CD1c-positive myeloid dendritic cell (primary cell): ENCODE measurements at regions not wholly inside any gene's neighbourhood (a gene's known extent, or its start where the extent isn't known, plus 50 kb on each side); places are given as distances from the start of the nearest gene placed in this dataset.

Source experiments
- DNase-seq: peaks from one replicate; pipeline ENCODE4 v3.0.0-alpha.2; 2016; ENCODE audit errors: extremely low spot score

DNA sequence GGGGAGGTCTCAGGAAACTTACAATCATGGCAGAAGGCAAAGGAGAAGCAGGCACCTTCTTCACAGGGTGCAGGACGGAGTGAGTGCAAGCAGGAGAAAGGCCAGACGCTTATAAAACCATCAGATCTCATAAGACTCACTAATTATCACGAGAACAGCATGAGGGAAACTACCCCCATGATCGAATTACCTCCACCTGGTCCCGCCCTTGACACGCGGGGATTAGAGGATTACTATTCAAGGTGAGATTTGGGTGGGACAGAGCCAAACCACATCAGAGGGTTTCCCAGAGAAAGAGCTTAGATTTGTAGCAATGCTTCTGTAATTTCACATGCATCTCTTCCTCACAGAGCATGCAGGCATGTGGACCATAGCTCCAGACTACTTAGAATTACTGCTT is 615.7 kb upstream of the UBE2E2 start:
- DNase-seq: no peak

DNA sequence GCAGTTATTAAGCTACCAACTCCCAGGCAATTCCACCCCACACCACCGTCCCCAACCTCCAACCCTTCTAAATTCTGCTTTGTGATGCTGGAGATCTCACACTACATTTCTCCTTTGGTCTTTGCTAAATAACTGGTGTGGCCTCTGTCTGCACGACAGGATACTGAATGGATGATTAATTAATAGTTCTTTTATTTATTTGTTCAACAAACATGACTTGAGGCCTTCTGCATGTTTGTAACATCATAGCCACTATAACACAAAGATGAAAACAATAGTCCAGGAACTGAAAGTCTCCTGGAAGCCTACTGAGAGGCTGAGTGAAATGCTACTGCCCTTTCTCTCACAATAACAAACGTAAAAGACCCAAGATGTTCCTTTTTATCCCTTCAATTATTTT is 609.5 kb upstream of the UBE2E2 start:
- DNase-seq: no peak

DNA sequence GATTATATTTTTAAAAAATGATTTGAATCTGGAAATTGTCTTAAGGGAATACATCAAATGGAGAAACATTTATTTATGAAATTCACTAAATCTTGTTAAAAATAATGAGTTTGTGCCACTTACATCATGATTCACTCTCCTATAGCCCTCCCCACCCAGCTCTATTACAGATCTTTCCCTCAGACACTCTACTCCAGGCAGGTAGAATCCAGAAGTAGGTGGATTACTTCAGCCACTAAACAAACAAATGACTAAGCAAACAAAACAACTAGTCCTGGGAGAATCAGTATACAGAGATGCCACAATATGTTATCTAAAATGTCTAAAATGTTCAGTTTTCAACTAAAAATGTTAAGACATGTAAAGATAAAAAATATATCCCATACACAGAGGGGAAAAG is 608.1 kb upstream of the UBE2E2 start:
- no peak for DNase-seq

DNA sequence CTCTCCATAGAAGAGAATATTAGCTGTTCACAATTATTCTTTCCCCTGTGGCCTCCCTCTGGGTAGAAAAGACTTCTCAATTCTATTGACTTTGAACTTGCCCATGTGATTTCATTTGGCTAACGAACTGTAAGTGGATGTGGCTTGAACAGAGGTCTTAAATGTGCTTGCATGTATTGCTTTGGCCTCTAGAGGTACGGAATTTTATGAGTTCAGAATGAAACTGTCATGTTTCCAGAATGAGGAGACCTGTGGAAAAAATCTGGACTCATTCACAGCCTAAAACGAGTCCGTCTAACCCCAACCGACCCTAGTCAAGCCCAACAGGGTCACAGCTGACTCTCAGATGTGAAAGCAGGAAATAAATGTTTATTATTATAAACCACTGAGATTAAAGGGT is 596.7 kb upstream of the UBE2E2 start:
- no peak for DNase-seq

DNA sequence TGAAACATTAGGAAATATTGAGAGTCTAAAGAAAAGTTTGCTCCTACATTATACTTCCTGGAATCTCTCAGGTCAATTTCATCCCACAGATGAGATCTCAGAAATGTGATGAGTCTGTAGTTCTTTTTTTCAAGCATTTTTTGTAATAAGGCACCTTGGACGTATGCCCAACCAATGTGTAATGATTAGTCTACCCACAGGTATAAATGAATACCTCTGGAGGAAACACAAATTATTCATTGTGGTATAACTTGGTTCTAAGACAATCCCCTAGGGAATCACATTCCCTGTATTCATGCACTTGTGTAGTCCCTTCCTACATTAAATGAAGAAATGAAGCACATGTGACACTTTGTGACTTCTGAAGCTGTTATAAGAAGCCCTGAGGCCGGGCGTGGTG is 596.2 kb upstream of the UBE2E2 start:
- DNase-seq: no peak

DNA sequence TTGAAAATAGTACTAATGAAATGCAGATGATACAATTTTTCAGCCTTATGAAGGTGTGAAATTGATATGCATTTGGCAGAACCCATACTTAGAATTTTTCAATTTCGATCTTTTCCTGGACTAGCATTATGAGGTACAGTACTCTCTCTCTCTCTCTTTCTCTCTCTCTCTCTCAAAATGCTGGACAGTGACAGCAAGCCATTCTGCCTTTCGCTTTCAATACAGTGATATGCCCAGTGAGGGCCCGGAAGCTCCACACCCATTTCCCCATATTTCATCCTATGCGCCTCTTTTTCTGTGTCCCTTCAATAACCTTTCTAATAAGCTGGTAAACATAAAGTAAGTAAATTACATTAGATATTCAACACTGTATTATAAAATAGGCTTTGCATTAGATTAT is 595.0 kb upstream of the UBE2E2 start:
- no peak for DNase-seq

DNA sequence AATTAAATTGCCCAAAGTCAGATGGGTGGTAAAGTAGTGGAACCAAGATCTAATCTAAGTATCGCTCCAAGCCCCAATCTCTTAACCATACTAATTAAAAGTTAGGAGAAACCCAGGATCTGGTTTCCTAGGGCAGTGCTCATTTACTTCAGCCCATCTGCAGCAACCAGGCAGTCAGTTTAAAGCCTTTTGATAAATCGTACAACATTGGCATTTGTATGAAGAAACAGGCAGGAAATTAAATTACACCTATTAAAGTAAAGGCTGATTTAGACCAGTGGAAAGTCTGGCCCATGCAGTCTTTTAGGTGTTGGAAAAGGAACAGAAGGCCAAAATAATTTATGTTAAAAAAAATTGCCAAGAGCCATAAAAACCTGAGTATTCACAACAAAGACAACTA is 594.4 kb upstream of the UBE2E2 start:
- DNase-seq: no peak

DNA sequence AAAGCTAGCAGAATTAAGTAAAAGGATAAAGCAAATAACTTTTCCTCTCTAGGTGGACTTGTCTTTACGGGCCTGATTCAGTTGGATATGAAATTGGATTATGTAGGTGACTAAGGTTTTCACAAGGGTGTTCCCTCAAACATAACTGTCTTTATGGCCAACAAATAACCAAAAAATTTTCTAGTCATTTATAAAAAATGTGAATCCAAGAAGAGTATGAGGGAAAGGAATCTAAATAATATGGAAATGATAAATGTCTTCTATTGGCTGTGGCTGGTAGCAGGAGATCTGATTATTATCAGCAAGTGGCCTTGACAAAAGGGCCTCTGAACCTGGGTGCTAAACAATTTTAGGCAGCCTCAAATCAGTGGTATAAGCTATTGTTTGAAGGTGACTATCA is 594.0 kb upstream of the UBE2E2 start:
- DNase-seq: no peak

DNA sequence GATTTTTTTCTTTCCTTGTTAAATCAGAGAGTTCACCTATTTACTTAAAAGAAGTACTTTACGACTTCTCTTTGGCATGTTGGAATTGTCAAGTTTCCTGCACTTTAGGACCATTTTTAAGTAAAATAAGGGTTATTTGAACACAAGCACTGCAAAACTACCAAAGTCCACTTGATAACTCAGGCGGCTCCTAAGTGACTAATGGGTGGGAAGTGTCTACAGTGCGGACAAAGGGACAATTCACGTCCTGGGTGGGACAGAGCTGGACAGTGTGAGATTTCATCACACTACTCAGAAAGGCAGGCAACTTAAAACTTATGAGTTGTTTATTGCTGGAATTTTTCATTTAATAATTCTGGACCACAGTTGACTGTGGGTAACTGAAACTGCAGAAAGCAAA is 590.2 kb upstream of the UBE2E2 start:
- DNase-seq: no peak

DNA sequence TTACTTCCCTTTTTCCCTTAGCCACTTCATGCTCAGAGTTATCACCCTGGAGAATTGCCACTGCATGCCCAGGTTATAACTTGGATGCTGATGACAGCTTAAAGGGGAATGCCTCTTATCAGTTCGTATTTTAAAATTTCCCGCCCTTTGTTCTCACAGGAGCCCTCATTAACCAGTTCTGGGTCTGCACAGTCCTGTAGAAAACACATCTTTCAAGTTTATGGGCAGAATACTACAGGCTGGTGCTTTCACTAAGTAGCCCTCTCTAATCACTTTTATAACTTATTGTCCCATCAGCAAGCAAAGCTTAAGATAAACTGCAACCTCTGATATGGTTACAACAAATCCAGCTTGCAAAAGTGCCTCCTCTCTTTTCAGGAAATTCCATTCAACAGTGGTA is 587.3 kb upstream of the UBE2E2 start:
- DNase-seq: no peak

DNA sequence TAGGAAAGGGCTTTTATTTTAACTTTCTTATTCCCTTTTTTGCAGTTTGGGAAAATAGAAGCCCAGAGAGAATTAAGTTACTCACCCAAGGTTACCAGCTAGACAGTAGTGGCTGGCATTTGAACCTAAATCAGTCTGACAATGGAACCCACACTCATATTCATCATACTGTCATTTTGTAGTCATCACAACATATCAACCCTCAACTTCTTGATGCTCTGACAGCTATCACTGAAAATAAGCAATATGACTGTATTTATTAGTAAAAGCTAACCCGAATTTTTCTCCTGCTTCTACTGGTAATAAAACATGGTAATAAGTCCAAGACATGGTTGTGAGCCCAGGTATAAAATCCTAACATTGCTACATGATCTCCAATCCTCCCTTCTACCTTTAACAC is 585.8 kb upstream of the UBE2E2 start:
- no peak for DNase-seq

DNA sequence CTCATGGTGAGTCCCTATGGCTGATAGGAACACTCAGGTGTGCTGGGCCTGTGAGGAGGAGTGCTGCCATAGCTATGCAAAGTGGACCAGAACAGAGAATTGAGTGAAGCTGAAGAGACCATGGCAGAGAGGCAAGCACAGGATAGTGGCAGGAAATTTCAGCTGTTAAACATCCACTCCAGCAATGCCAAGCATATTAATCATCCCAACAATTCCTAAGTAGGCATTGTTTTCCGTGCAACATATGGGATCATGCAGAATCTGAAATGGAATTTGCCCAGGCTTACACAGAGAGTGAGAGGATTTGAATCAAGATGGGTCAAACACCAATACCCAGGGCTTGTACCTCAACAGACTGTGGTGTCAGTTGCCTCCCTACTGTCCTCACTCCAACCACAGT is 582.6 kb upstream of the UBE2E2 start:
- no peak for DNase-seq

DNA sequence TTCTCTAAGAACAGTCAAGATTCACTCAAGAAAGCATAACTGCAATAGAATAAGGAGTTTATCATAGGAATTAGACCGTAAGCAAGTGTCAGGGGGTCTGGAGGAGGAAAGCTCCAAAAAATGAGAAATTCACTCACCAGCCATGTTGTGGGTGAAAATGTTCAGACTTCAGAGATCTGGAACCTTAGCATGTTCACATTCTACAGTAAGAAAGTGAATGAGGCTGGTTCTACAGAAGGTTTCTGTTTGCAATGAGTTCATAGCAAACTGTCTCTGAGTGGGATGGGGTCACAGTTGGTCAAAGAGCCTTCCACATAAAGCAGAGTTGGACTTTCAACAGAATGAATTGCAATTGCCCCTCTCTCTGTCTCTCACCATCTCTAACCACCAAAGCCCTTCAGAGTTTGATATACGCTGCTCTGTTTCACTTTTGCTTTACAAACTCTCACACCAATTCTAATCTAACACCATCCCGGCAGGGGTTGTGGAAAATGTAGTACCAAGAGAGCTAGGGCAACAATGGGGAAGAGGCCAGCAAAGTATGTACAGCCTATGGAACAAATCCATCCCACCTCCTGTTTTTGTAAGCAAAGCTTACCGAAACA is 581.8 kb upstream of the UBE2E2 start:
- DNase-seq: no peak

DNA sequence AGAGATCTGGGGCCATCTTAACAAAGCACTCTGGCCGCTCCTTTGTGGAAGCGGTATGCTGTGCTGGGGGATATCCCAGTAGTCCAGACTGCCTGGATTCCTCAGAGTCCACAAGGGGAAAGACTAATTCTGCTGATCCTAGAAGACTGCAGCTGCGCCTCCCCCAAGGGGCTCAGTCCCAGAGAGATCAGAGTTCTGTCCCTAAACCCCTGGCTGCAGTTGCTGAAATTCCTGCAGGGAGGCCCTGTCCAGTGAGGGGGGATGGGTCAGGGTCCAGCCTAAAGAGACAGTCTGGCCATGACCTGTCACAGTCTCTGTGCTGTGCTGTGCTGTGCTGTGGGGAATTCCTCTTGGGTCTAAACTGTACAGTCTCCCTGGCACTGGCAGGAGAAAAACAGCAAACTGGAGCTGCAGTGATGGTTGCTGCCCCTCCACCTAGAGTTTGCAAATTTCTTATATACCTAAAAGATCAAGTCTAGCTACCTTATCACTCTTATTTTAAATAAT is 575.1 kb upstream of the UBE2E2 start:
- DNase-seq: no peak

DNA sequence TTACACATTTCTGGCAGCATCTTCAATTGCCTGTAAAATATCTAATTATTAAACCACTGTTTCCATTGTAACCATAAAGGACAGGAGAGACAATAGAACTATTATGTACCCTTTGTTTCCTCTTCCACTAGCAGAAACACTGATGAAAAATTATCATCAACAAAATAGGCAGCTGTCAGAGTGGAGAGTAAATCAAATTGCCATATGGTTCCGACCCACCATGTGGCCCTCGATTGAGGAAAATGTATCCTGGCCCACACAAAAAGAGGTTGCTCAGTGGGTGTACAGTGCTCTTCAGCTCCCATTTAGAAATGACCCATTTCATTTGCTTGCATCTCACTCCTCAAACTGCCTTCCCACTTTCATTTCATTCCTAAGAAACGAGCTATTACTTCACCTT is 570.6 kb upstream of the UBE2E2 start:
- DNase-seq: no peak

DNA sequence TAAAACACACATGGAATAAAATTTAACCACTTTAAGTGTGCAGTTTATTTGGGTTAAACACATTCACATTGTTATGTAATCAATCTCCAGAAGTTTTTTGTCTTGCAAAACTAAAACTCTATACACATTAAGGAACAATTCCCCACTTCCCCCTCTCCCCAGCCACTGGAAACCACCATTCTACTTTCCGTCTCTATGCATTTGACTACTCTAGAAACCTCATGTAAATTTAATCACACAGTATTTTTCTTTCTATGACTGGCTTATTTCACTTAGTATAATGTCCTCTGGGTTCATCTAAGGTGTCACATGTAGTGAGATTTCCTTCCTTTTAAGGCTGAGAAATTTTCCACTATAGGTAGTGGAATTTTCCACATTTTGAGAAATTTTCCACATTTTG is 568.7 kb upstream of the UBE2E2 start:
- DNase-seq: no peak

DNA sequence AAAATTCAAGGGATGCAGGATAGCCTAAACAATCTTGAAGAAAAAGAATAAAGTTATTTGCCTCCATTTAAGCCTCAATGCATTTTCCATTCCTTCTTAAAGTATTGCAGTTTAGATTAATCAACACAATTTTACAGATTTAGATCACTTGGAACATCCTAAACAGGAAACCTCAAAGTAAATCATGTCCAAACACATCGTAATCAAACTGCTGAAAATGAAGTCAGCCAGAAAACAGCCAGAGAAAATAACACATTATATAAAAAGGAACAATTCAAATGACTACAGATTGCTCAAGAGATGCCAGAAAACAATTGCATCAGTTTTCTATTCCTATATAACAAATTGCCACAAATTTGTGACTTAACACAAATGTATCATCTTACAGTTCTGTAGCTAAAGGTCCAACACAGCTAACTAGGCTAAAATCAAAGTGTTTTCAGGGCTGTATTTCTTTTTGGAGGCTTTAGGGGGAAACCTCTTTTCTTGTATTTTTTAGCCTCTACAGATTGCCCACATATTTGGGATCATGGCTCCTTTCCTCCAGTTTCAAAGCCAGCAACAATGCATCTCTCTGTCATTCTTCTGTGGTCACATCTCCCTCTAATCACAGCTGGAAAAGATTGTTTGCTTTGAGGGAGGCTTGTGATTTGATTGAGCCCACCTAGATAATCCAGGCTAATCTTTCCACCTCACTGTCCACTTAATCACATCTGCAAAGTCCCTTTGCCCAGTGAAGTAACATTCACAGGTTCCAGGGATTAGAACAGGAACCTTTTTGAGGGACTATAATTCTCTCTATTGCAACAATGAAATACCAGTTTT is 543.3 kb upstream of the UBE2E2 start:
- no peak for DNase-seq

DNA sequence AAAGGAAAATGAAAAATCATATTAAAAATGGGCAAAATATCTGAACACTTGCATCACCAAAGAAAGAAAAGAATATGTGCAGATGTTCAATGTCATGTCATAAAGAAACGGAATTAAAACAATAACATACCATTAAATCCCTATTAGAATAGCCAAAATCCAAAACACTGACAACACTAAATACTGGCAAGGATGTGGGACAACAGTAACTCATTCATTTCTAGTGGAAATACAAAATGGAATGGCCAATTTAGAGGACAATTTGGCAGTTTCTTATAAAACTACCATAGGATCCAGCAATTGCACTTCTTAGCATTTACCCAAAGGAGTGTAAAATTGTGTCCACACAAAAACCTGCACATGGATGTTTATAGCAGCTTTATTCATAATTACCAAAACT is 542.5 kb upstream of the UBE2E2 start:
- DNase-seq: no peak

DNA sequence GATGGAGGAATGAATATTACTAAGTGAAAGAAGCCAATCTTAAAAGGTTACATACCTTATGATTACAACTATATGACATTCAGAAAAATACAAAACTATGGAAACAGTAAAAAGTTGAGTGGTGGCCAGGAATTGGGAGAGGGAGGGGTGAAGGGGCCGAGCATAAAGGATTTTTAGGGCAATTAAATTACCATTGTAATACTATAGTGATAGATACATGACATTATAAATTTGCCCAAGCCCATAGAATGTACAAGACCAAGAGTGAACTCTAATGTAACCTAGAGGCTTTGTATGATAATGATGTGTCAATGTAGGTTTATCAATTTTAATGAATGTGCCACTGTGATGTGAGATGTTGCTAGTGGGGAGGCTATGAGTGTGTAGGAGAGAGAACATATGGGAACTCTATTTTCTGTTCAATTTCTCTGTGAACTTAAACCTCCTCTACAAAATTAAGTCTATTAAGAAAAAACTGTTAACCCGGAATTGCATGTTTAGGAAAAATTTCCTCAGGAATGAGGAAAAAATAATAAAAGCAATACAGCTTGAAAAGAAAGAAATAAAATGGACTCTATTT is 541.9 kb upstream of the UBE2E2 start:
- DNase-seq: no peak

DNA sequence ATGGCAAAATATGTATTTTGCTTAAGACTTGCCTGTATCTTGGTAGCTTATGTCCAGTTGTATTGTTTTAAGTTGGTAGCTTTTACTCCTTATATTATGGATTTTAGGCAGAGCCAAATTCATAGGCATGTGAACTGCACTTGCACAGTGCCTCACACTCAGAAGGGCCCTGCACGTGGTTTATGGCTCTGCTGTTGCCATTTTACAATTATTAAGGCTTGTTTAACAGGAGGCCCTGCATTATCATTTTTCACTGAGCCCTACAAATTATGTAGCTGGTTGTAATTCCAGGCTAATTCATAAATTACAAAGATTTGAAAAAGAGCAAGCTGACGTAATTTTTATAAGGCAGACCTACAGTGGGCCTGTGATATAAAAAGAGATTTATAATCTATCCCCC is 537.6 kb upstream of the UBE2E2 start:
- DNase-seq: no peak

DNA sequence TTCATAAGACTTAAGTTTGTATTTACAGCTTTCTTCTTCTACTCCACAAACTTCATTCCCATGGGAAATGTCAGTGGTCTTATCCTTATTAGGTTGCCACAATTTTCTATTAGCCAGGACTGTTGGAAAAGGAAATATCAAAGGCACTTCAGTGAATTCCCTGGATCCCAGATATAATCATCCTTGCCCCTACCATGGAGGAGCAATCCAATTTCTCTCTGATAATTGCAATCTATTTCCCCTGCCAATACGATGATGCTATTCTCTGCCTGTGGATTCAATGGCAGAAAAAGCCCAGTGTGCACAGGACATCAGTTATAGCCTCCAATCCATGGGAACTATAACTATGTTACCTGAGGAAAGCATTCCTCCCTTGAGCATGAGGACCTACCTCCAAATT is 536.4 kb upstream of the UBE2E2 start:
- no peak for DNase-seq

DNA sequence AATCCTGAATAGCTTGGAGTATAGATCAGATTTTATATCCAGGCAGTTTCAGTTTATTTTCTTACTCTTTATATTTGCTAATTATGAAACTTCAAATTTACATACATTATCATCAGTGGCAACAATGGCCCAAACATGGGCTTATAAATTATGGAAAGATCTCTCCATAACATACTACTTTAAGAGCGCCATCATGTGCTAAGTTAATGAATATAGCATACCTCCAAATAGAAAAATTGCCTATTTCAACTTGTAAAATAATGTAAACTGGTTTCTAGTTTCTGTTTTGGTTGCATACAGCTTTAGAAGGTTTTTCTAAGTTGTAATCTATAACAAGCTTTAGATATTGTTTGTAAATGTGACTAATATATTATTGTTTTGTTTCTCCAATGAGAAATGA is 531.3 kb upstream of the UBE2E2 start:
- no peak for DNase-seq

DNA sequence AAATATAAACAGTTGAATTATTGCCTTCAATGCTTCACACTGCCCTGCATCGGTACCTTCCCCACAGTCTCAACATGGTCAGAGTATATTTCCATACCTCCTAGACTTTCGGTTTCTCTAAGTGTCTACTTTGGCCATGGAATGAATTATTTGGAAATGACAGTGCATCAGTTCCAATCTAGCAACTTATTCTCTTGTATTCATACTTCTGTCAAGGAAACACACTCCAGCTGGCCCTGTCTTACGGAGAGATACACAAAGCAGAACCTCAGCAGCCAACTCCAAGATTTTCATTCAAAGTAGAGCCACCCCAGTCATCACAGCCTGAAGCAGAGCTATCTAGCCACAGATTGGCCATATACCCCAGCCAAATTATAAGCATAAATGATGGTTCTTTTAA is 518.4 kb upstream of the UBE2E2 start:
- DNase-seq: no peak
